HG03565 (cell line): ENCODE measurements at regions not wholly inside any gene's neighbourhood (a gene's known extent, or its start where the extent isn't known, plus 50 kb on each side); places are given as distances from the start of the nearest gene placed in this dataset.

ENCODE experiments used
- ATAC-seq: cut with Tn5 transposase; IDR thresholded peaks from one replicate; pipeline ENCODE4 v1.9.1; 2021; ENCODE audit warnings: mild to moderate bottlenecking, moderate library complexity; ENCODE audit not compliant: unreplicated experiment

DNA sequence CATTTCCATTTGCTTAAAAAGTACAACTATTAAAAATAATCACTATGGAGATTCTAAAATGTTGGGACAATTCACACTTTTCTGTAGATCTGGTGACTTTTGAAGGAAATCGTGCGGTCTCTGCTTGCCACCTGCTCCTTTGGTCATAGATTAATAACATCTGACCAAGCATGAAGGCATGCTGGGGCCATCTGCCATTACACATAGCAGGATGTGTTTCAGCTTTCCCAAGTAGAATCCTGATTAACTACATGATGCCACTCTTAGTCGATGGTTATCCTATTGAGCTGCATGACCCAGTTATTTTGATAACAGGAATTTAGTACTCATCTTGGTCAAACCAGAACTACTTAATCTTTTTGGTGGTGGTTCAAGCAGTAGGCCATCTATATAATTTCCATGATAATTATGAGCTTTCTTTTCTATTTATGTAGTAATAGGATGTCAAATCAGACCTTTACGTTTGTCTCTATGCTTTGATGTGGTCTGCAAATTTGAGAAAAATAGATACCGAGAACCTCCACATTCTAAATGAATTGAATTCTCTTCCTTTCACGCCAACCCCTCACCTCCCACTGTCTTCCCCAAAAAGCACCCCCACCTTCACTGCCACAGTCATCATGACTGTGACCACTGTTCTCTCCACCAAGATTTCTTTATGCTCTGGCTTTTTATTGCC, 158.1 kb downstream of the DIPK2A start:
- ATAC-seq = no peak

GRCh38 chr3:144141074-144141473, 169.5 kb downstream of the DIPK2A start:
- ATAC-seq = no peak

DNA sequence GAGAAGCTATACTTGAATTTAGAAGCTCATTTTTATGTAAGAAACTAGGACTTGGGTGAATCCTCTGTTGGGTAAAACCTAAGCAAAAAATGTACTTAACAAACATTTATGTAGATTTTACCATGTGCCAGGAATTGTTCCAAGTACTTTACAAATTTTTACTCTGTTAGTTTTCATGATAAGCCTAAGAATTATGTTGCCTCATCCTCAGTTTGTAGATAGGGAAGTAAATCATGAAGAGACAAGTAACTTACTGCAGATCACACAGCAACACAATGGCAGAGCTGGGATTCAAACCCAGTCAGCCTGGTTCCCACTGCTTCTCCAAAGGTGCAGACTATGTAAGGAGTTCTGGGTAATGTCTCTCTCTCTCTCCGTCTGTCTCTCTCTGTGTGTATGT, 169.9 kb downstream of the DIPK2A start:
- no peak for ATAC-seq

GRCh38 chr3:144142151-144142840, 170.7 kb downstream of the DIPK2A start:
- no peak for ATAC-seq

DNA sequence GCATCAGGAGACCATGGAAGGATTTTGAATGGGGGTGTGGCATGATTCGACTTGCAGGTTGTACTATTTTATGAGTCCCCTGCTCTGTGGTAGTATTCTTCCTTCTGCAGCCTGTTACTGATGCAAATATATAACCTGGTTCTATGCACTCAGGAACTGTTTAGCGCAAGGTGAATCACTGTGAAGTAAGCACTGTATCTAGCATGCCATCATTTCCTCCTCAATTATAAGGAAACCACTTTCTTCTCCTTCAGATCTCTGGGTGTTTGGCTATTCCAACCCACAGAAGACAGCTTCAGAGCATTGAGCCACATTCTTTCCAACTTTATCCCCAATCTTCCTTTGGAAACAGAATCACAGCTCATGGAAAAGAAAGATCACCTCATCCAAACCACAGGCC, 176.7 kb downstream of the DIPK2A start:
- ATAC-seq = no peak

DNA sequence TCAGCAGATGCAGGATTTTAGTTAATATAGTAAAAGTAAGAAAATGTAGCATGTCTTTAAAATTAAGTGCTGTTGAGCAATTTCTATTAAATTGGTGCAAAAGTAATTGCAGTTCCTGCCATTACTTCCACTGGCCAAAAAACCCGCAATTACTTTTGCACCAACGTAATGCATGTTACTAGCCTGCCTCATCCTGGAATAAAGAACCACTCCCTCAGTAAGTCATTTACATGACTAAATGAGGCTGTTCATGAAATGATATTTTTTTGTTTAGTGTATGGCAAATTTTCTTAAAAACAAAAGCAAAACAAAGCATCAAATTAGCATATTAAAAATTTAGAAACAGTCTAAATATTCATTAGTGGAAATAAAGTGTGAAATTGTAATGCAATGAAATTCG, 180.4 kb downstream of the DIPK2A start:
- ATAC-seq = no peak

GRCh38 chr3:144160627-144161026, 189.0 kb downstream of the DIPK2A start:
- ATAC-seq = no peak

DNA sequence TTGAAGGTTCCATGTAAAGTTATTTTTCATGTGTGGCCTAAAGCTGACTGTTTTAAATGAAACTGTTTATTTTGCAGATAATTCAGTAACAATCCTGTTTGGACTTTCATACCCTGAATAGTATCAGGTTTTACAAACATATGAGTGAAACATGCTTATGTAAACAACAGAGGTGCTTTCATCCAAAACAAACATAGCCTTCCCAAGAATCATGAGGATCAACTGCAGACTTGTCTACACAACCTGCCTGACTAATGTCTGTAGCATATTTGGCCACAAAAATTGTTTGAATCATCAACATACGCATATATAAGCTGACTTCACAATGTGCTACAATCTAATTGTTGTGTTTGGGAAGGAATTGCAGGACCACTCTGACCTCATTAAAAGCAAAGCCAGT, 190.4 kb downstream of the DIPK2A start:
- no peak for ATAC-seq

DNA sequence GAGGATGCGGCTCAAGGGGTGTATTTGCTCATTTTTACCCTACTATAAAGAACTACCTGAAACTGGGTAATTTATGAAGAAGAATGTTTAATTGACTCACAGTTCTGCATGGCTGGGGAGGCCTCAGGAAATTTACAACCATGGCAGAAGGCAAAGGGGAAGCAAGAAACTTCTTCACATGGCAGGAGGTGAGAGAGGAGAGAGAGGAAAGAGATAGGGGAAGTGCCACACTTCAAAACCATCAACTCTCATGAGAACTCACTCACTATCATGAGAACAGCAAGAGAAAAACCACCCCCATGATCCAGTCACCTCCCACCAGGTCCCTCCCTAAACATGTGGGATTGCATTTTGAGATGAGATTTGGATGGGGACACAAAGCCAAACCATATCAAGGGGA, 192.7 kb downstream of the DIPK2A start:
- no peak for ATAC-seq

- ATAC-seq = no peak
These were observed 193.9 kb downstream of the DIPK2A start for GRCh38 chr3:144165482-144165881.

DNA sequence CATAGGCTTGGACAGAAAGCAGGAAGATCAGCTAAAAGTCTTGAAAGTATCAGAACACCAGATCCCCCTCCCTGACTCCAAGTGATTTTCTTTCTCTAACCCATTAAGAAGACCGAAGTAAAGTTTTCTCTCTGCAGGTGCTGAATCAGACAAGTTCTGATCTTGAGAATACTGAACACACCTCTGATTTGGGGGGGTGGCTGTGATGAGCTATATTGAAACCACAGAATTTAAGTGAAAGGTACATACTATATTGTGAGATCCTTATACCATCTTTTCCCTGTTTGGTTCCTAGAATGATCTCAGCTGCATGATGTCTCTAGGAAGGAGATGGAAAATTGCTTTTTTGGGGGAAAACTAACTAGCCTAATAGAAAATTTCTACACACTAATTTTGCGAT, 196.0 kb downstream of the DIPK2A start:
- ATAC-seq = no peak

DNA sequence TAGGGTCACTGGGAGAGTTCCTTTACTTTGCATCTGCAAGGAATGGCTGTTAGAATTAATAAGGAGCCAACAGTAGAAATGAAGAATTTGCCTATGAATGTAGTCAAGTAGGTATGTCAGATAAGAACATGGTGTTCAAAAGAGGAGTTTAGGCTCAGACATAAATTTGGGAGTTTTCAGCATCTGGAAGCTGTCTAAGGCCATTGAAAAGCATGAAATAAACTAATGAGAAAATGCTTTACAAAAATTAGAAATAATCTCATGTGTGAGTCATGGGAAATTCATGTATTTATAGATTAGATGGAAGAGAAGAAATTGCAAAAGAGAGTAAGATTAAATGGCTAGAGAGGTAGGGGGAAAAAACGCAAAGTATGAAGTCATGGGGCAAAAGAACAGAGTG, 201.9 kb downstream of the DIPK2A start:
- ATAC-seq = no peak

DNA sequence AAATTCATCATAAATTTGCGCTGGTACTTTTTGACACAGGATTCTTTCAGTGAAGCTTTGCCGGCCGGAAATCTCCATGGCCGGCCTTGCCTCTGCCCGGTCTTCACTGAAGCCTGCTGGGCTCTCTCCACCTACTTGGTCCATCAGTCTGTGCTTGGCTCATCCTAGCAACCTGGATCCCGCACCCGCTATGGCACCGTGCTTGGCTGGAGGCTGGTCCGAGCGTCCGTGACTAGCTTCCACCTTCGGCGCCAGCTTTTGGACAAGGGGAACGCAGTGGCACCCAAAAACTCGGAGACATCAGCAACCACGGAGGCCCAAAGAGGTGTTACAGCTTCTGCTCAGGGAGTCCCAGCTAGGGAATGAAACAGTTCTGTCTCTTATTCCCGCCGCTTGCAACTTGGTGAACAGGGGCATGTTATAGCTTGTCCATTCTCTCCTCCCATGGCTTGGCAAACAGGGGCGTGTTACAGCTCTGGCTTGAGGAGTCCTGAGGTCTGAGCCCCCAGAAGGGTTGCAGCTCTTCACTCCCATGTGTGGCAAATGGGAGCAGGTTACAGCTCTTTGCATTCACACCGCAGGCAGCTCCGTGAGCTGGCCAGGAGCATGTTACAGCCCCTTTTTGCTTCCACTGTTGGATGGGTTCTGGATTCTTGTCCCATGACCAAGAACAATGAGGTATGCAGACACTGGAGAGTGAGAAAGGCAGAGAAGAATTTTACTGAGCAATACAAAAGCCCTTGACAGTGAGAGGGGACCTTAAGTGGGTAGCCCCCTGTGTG, 204.2 kb downstream of the DIPK2A start:
- no peak for ATAC-seq

- no peak for ATAC-seq
These were observed 206.0 kb downstream of the DIPK2A start for GRCh38 chr3:144177649-144178048.

DNA sequence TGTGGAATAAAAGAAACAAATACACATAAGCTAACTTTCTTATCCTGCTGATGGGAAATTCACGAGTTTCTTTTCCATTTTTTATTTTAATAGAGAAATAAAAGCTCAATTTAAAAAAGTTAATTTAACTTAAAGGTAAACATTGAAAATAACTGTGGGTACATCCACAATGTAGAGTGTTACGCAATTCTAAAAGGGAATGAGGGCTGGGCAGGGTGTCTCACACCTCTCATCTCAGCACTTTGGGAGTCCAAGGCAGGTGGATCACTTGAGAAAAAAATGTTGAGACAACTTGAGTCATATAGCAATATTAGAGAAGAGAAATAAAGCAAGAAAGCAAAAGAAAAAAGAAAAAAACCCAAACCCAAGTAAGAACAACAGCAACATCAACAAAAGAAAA, 207.0 kb downstream of the DIPK2A start:
- ATAC-seq = no peak

- ATAC-seq = no peak
These were observed 209.4 kb downstream of the DIPK2A start for GRCh38 chr3:144181062-144181461.

- ATAC-seq = no peak
These were observed 210.9 kb downstream of the DIPK2A start for GRCh38 chr3:144182501-144182900.

DNA sequence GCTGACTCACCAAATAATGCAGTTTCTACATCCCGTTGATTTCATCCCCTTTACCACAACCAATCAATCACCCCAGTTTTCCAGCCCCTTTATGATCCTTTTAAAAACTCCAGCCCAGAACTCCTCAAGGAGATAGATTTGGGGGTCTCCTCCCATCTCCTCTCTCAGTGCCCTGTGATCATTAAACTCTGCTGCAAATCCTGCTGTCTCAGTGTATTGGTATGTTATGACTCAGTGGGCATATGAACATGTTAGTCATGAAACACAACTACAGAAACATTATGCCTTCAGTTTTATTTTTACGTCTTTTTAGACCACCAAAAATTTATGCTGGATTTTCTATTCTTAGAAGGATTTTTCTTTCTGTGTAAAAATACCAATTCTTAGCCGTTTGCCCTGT, 213.7 kb downstream of the DIPK2A start:
- no peak for ATAC-seq

DNA sequence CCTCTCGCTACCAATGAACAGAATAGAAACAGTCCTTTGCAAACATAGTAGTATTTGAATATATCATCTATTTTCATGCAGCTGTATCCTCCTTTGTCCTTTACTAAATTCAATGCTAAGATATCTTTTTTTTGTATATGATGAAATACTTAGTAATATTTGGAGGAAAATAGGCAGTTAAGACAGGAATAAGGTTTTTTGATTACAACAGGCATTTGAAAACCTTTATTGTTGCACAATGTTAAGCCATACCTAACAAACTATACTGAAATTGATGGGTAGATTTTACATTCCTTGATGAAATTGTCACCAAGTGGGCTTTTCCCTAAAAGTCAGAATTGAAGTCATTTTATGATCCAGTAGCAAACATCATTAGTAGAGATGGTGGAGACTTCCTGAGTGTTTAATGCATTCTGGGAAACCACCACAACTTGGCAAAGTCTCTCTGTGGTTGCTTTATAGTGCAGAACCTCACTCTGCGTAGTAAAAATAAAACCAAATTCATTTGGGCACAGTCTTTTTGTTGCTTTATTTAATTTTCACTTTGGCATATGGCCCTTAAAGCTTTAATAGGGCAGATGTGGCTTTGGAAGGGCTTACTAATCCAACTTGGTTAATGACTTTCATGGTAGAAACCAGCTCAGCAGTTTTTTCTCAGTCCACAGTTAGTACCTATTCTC, 216.0 kb downstream of the DIPK2A start:
- no peak for ATAC-seq

DNA sequence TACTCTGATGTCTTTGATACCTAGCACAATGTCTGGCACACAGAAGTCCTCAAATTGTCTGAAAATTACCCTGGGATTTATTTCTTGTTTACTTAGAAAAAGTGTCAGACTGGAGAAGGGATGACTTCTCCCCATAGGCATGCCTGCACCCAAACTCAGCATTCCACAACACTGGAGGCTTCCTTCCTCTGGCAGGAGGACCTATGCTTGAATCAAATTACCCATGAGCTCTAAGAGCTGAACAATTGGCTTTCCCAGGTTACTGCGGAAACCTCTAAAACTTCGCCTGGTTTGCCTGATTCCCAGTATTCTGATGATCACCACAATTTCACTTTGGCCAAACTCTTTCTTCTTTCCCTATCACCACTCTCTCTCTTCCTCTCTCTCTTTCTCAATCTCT, 217.4 kb downstream of the DIPK2A start:
- no peak for ATAC-seq

- no peak for ATAC-seq
These were observed 225.5 kb downstream of the DIPK2A start for GRCh38 chr3:144197116-144197515.
